ELF-1 (cell line): ENCODE measurements at regions not wholly inside any gene's neighbourhood (a gene's known extent, or its start where the extent isn't known, plus 50 kb on each side); places are given as distances from the start of the nearest gene placed in this dataset.
A peak's percentile ranks its signal among the peaks of the same experiment; 100 is the strongest.
"Not testable (repeated sequence)": the region's sequence is repeated elsewhere in the genome, so short reads cannot be mapped to it uniquely, and the experiment has no call there.

Experiments used
- DNase-seq: peaks from one replicate; pipeline ENCODE4 v3.0.0-alpha.2; 2016; ENCODE audit warnings: low read depth, low spot score

- DNase-seq = no peak
Observed at GRCh38 chr14:44385906-44386305, 121.2 kb downstream of the FSCB start.

- DNase-seq = not testable (repeated sequence)
Observed at GRCh38 chr14:44385296-44385695, 121.8 kb downstream of the FSCB start.

GRCh38 chr14:44384601-44385293 is 122.3 kb downstream of the FSCB start:
- DNase-seq = not testable (repeated sequence)

GRCh38 chr14:44384093-44384492 is 123.0 kb downstream of the FSCB start:
- DNase-seq = no peak

GRCh38 chr14:44383636-44384035 is 123.4 kb downstream of the FSCB start:
- no peak for DNase-seq

GRCh38 chr14:44379292-44379977 is 127.6 kb downstream of the FSCB start:
- peak; percentile 1 for DNase-seq

GRCh38 chr14:44374906-44375305 is 132.2 kb downstream of the FSCB start:
- DNase-seq = no peak

- no peak for DNase-seq
Observed at GRCh38 chr14:44372807-44373489, 134.1 kb downstream of the FSCB start.

- no peak for DNase-seq
Observed at GRCh38 chr14:44372231-44372630, 134.9 kb downstream of the FSCB start.

GRCh38 chr14:44370727-44371126 is 136.4 kb downstream of the FSCB start:
- DNase-seq = no peak

- DNase-seq = no peak
Observed at GRCh38 chr14:44369401-44370123, 137.5 kb downstream of the FSCB start.

- no peak for DNase-seq
Observed at GRCh38 chr14:44361083-44361482, 146.0 kb downstream of the FSCB start.

GRCh38 chr14:44353805-44354204 is 153.3 kb downstream of the FSCB start:
- DNase-seq = no peak

GRCh38 chr14:44352201-44352600 is 154.9 kb downstream of the FSCB start:
- DNase-seq = no peak

GRCh38 chr14:44347316-44347715 is 159.8 kb downstream of the FSCB start:
- DNase-seq = no peak

GRCh38 chr14:44341116-44341515 is 166.0 kb downstream of the FSCB start:
- DNase-seq = no peak

- no peak for DNase-seq
Observed at GRCh38 chr14:44339862-44340261, 167.2 kb downstream of the FSCB start.

- no peak for DNase-seq
Observed at GRCh38 chr14:44339231-44339630, 167.9 kb downstream of the FSCB start.

GRCh38 chr14:44317441-44317746 is 189.7 kb downstream of the FSCB start:
- DNase-seq = no peak

- peak; percentile 1 for DNase-seq
Observed at GRCh38 chr14:44316647-44317440, 190.2 kb downstream of the FSCB start.

GRCh38 chr14:44309331-44309730 is 197.8 kb downstream of the FSCB start:
- no peak for DNase-seq
